ENCODE measurements at regions not wholly inside any gene's neighbourhood (a gene's known extent, or its start where the extent isn't known, plus 50 kb on each side); places are given as distances from the start of the nearest gene placed in this dataset.

GRCh38 chr2:5942204-5942603 lies 250.0 kb downstream of the SOX11 start:
- DNase-seq (ENCODE audit: low spot score), result no peak
- intact Hi-C loops (cut with DNase I), result no loop called here

- intact Hi-C loops (cut with DNase I), result no loop called here
- no peak for DNase-seq (ENCODE audit: low spot score)
These were observed 253.6 kb downstream of the SOX11 start for GRCh38 chr2:5945742-5946141.

DNA sequence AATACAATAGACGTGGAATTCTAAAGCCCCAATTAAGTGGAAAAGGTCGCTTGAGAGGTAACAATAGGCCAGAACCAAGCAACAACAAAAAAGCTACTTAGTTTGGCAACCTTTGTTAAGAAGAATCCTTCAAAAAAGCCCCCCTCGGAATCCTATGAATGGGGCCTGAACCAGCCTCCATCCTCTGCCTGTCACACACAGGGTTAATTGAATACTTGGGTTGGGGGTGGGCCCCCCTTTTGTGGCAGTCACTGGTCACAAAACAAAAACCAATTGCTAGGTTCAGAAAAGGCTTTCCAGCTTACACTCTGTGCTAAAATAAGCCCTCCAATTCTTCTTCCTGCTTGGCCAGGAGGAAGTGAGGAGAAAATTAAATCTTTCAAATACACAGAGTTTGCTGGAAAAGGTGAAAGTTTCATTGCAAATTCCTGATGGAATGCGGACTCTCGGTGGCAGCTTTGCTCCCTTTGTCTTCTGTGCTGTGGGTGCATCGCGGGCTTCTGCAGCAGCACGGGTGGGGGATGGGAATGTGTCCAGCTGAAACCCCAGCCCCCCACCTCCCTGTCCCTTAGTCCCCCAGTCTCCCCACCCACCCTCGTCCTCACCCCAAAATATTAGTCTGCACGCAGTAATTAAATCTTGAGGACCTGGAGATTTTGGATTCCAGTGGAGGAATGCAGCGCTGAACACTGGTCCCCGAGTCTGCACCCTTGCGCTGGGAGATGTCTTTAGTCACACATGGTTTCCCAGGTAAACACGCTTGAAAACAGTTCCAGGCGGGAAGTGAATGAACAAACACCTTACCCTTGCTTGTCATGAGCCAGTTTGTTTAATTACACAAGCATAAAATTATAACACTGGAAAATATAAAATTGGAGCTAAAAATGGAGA lies 254.3 kb downstream of the SOX11 start:
- DNase-seq (ENCODE audit: low spot score), result no peak
- intact Hi-C loops (cut with DNase I), result no loop called here

GRCh38 chr2:5950736-5951135 lies 258.6 kb downstream of the SOX11 start:
- intact Hi-C loops (cut with DNase I), result no loop called here
- no peak for DNase-seq (ENCODE audit: low spot score)

GRCh38 chr2:5951471-5951870 lies 259.3 kb downstream of the SOX11 start:
- no peak for DNase-seq (ENCODE audit: low spot score)
- intact Hi-C loops (cut with DNase I), result no loop called here

- intact Hi-C loops (cut with DNase I), result no loop called here
- DNase-seq (ENCODE audit: low spot score), result no peak
These were observed 261.3 kb downstream of the SOX11 start for GRCh38 chr2:5953525-5953924.

DNA sequence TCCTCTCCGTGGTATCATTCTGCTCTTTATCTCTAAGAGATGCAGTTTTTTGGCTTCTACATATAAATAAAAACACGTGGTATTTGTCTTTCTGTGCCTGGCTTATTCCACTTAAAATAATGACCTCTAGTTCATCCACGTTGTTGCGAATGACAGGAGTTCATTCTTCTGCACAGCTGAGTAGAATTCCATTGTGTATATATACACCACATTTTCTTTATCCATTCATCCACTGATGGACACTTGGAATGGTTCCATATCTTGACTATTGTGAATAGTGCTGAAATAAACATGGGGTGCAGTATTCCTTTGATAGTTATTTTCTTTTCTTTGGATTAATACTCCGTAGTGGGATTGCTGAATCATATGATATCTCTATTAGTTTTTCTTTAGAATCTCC lies 262.3 kb downstream of the SOX11 start:
- intact Hi-C loops (cut with DNase I), result no loop called here
- no peak for DNase-seq (ENCODE audit: low spot score)

- no peak for DNase-seq (ENCODE audit: low spot score)
- intact Hi-C loops (cut with DNase I), result no loop called here
These were observed 263.7 kb downstream of the SOX11 start for GRCh38 chr2:5955921-5956320.

DNA sequence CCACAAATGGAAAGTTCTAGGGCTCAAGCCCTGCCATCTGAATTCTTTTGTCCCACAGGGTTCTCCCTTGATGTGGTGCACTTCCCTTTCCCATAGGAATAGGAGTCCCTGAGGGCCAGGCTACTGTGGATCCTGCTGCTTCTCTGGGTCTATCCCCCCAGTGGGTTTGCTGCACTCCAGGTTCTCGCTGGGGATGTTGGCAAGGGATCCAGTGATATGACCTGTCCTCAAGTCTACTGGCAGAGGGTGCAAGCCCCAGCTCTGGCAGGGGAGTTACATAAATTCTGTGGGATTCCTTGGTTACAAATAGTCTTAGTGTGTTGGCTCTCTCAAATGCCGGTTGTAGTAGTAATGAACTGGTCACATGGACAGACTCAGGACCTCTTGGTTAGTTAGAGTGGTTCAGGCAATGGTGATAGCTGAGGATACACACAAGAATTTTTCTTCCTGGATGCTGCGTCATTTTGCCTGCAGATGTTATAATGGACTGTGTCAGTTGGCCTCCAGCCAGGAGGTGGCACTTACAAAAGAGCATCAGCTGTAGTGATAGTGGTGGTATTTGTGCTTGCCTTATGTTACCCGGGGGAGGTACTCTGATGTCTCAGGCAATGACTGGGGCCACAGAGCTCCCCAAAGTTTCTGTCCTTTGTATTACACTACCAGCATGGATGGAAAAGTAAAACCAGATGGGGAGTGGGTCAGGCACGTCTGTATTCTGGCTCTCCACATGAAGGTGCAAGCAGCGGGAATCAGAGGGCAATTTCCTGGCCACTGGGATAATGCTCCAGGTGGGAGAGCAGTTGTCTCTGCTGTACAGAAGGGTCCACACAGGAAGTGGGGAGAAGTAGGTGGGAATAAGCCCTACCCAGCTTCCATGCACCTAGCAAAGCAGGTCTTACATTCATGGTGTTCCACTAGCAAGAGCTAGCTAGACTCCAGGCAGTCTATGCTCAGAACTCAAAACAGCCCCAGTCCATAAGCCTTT lies 267.9 kb downstream of the SOX11 start:
- intact Hi-C loops (cut with DNase I), result no loop called here
- no peak for DNase-seq (ENCODE audit: low spot score)

- DNase-seq (ENCODE audit: low spot score), result no peak
- intact Hi-C loops (cut with DNase I), result no loop called here
These were observed 275.3 kb downstream of the SOX11 start for GRCh38 chr2:5967506-5967905.

DNA sequence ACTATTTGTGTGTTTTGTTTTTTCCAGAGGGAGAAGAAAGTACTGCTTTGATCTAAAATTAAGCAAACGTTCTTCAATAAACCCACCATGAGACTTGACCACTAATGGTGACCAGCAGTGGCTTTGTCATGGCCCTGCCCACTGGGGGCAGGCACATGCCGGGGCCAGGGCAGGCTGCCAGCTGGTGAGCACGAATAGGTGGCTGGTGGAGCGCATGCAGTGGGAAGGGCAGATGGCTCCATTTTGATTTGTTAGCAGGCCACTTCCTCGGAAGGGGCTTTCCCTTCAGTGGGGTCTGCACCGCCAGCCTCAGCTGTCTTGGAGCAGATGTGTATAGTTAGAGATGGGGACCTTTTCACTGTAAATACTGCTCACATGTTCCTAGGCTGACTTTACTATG lies 277.1 kb downstream of the SOX11 start:
- intact Hi-C loops (cut with DNase I), result no loop called here
- no peak for DNase-seq (ENCODE audit: low spot score)

GRCh38 chr2:5970347-5970746 lies 278.2 kb downstream of the SOX11 start:
- DNase-seq (ENCODE audit: low spot score), result no peak
- intact Hi-C loops (cut with DNase I), result no loop called here

GRCh38 chr2:5974477-5974876 lies 282.3 kb downstream of the SOX11 start:
- intact Hi-C loops (cut with DNase I), result no loop called here
- no peak for DNase-seq (ENCODE audit: low spot score)

DNA sequence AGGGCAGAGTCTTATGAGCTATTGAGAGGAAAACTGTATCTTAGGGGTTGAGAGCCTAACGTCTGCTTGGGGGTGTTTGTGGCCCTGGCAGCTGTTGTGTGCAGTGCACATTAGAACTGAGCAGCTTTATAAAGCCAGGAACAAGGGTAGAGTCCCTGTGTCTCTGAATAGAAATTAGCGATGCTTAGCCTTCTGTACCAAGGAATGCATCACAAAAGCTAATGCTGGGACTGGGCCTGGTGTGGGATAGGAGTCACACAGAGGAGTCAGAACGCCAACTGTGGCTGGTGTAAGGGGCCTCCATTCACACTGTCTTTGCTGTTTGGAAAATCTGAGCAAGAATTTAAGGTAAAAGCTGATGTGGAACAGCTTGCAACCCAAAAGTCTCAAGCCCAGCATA lies 283.2 kb downstream of the SOX11 start:
- intact Hi-C loops (cut with DNase I), result no loop called here
- no peak for DNase-seq (ENCODE audit: low spot score)

DNA sequence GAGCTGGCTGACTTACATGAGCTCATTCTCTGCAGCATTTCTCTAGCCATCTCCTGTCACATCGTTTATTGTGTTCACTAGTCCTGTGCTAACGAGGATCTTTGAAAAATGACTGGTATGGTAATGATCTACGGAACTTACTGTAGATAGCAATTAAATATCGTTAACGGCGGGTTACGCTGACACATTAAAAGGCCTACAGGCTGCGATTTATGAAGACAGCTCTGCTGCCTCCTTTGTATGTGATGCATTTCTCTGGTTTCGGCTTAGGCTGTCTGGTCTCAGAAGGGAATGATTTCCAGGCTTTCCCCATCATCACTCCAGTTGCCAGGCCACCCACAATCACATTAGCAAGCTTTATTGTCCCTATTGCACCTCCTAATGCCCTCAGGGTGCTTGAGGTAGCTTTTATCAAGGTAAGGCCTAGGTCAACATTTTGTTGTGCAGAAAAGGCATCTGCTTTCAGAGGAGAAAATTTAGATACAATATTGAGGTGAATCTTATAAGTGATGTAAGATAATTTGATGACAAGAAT lies 284.4 kb downstream of the SOX11 start:
- DNase-seq (ENCODE audit: low spot score), result no peak
- intact Hi-C loops (cut with DNase I), result no loop called here

GRCh38 chr2:5977477-5977876 lies 285.3 kb downstream of the SOX11 start:
- intact Hi-C loops (cut with DNase I), result no loop called here
- no peak for DNase-seq (ENCODE audit: low spot score)

- no peak for DNase-seq (ENCODE audit: low spot score)
- intact Hi-C loops (cut with DNase I), result no loop called here
These were observed 286.1 kb downstream of the SOX11 start for GRCh38 chr2:5978131-5978751.

DNA sequence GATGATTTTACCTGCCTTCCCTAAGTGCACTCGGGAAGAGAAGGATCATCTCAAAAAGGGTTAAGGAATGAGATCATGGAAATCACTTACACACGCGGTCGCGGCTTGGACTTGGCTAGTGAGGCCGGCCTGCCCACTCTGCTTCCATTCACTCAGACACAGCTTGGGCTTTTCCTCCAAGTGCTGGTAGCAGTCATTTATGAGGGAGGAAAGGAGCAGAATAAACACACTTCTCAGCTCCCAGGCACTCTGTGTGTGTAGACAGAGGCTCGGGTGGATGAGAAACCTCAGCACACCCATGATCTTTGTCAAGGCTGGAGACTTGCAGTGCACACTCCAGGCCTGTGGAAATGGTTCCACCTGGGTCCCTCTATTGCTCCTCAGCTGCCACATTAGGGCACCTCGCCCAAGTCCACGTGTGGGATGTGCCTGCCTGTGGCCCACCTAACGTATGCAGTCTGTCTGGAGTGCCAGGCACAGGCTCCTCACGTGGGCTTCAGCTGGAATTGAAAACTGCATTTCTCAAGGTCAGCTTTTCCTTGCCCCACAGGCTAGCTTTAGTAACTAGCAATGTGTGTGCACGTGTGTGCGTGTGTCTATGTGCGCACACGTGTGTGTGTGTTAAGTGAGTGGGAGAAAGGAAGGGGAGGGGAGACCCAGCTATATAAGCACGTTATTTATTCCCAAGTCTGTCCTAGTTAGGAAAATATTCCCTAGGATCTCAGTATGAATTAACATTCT lies 288.4 kb downstream of the SOX11 start:
- no peak for DNase-seq (ENCODE audit: low spot score)
- intact Hi-C loops (cut with DNase I), result no loop called here

- DNase-seq (ENCODE audit: low spot score), result no peak
- intact Hi-C loops (cut with DNase I), result no loop called here
These were observed 290.2 kb downstream of the SOX11 start for GRCh38 chr2:5982193-5982902.
